GM12864 (cell line): ENCODE measurements at regions not wholly inside any gene's neighbourhood (a gene's known extent, or its start where the extent isn't known, plus 50 kb on each side); places are given as distances from the start of the nearest gene placed in this dataset.

ENCODE experiments used
- DNase-seq: peaks from one replicate; pipeline ENCODE4 v3.0.0-alpha.2; 2011; ENCODE audit warnings: low read depth
- H3K4me3 ChIP-seq: 2 replicates; pipeline ENCODE4 v1.5.1; 2011; ENCODE audit warnings: mild to moderate bottlenecking, low read depth, low read length, control low read depth
- CTCF ChIP-seq: IDR thresholded peaks from 2 replicates; pipeline ENCODE4 v1.5.1; 2011; ENCODE audit warnings: low read depth, mild to moderate bottlenecking, moderate library complexity, low read length, control low read depth, inconsistent platforms; ENCODE audit errors: missing control alignments

DNA sequence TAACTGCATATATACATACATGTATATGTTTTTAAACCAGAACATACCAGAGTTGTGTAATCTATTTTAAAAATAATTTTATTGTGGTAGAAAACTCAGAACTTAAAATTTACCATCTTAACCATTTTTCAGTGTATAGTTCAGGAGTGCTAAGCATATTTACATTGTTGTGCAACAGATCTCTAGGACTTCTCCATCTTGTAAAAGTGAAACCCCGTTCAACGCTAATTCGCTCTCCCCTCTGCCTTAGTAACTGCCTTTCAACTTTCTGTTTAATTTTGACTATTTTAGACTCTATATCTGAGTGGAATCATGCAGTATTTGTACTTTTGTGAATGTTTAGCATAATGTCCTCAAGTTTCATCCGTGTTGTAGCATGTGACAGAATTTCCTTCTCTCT is 51.8 kb upstream of the SSR3 start:
- TF ChIP-seq CTCF, result no peak
- DNase-seq, result no peak

GRCh38 chr3:156605686-156606605 is 51.0 kb upstream of the SSR3 start:
- TF ChIP-seq CTCF, result no peak
- no peak for DNase-seq
- H3K4me3 ChIP-seq, result peak overlapping the region; percentile 45

More for the DNA sequence above, 51.8 kb upstream of the SSR3 start:
- peak overlapping the region; percentile 26; the same call in 1 of the 2 replicates for H3K4me3 ChIP-seq

DNA sequence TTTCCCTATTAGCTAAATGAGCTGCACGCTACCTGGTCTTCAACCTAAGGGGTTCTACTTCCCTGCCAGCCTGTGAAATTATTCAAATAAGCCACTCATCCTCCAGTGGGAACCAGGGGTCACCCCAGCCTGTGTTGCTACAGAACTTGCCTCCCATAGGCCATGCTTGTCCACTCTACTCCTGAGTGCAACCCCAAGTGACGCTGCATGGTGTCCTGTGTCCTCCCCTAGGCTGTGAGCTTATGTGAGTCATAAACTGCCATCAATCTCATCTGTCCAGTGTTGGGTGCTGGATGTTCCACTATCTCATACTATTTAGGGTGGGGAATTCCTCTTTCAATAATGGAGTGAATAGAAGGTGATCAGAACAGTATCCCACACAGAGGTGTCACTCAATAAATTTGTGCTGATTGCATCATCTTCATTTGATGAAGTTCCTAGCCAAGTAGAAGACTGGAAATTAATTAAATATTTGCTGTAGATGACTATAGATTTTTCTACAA is 49.8 kb upstream of the SSR3 start:
- H3K4me3 ChIP-seq, result no peak overlapping the region
- no peak for TF ChIP-seq CTCF
- no peak for DNase-seq
